Brain microvascular endothelial cell (primary cell): ENCODE measurements at regions not wholly inside any gene's neighbourhood (a gene's known extent, or its start where the extent isn't known, plus 50 kb on each side); places are given as distances from the start of the nearest gene placed in this dataset.

ENCODE experiments used
- DNase-seq: peaks from one replicate; pipeline ENCODE4 v3.0.0-alpha.2; 2020
- H3K27ac ChIP-seq: fragments of 250-450 bp; sonication (Bioruptor Pico); 2 replicates; pipeline ENCODE4 v1.5.1; 2020; ENCODE audit warnings: mild to moderate bottlenecking, moderate library complexity
- H3K27me3 ChIP-seq: fragments of 250-450 bp; sonication (Bioruptor Pico); replicated peaks from 2 replicates; pipeline ENCODE4 v1.5.1; 2020; ENCODE audit warnings: mild to moderate bottlenecking
- H3K36me3 ChIP-seq: fragments of 250-450 bp; sonication (Bioruptor Pico); replicated peaks from 2 replicates; pipeline ENCODE4 v1.5.1; 2020; ENCODE audit warnings: mild to moderate bottlenecking
- H3K4me3 ChIP-seq: 2 replicates; pipeline ENCODE4 v1.5.1; 2011; ENCODE audit warnings: low read depth, mild to moderate bottlenecking, control low read depth, low read length, moderate library complexity
- in situ Hi-C: cut with HindIII; loops from 2 replicates; pipeline ENCODE4 v1.10.0; 2017; ENCODE audit warnings: low sequenced_read_pairs, low pct_ligation_motif_present
- TF ChIP-seq, protein P1 (sequence below): IDR thresholded peaks from 2 replicates; pipeline ENCODE4 v1.5.1; 2011; ENCODE audit warnings: low read depth, mild to moderate bottlenecking, moderate library complexity, low read length, control low read depth, inconsistent platforms; ENCODE audit errors: missing control alignments

- Histone ChIP-seq H3K27ac (no peak overlapping the region), H3K4me3 (no peak overlapping the region), H3K36me3 (no peaks in the 10 kb centered on the region), H3K27me3 (no peaks in the 10 kb centered on the region)
- TF ChIP-seq, protein P1, sequence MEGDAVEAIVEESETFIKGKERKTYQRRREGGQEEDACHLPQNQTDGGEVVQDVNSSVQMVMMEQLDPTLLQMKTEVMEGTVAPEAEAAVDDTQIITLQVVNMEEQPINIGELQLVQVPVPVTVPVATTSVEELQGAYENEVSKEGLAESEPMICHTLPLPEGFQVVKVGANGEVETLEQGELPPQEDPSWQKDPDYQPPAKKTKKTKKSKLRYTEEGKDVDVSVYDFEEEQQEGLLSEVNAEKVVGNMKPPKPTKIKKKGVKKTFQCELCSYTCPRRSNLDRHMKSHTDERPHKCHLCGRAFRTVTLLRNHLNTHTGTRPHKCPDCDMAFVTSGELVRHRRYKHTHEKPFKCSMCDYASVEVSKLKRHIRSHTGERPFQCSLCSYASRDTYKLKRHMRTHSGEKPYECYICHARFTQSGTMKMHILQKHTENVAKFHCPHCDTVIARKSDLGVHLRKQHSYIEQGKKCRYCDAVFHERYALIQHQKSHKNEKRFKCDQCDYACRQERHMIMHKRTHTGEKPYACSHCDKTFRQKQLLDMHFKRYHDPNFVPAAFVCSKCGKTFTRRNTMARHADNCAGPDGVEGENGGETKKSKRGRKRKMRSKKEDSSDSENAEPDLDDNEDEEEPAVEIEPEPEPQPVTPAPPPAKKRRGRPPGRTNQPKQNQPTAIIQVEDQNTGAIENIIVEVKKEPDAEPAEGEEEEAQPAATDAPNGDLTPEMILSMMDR = no peak
- no peak for DNase-seq
- in situ Hi-C loops = loop anchor here (25.0 kb wide), 1 partner anchor 379 kb away; no protein-coding TSS in a partner anchor
Measured at GRCh38 chr2:234133004-234133403, 82.5 kb downstream of the SPP2 start.

- H3K27me3 ChIP-seq = no peaks in the 10 kb centered on the region
- in situ Hi-C loops = loop anchor here (25.0 kb wide), 1 partner anchor 382 kb away; no protein-coding TSS in a partner anchor
- H3K27ac ChIP-seq = no peak overlapping the region
- H3K36me3 ChIP-seq = no peaks in the 10 kb centered on the region
- TF ChIP-seq, protein P1 = no peak
- DNase-seq = no peak
- no peak overlapping the region for H3K4me3 ChIP-seq
Measured at GRCh38 chr2:234130777-234131181, 80.3 kb downstream of the SPP2 start.

- in situ Hi-C loops = loop anchor here (25.0 kb wide), 1 partner anchor 384 kb away; no protein-coding TSS in a partner anchor
- Histone ChIP-seq H3K4me3 (no peak overlapping the region), H3K27me3 (no peaks in the 10 kb centered on the region), H3K27ac (no peak overlapping the region), H3K36me3 (no peaks in the 10 kb centered on the region)
- DNase-seq = no peak
- TF ChIP-seq, protein P1 = no peak
Measured at GRCh38 chr2:234128606-234129005, 78.1 kb downstream of the SPP2 start.
